ENCODE measurements at regions not wholly inside any gene's neighbourhood (a gene's known extent, or its start where the extent isn't known, plus 50 kb on each side); places are given as distances from the start of the nearest gene placed in this dataset.

- Mint-ChIP-seq H3K4me3 (no peak overlapping the region), H3K27ac (no peak overlapping the region), H3K4me1 (ENCODE audit: low read depth) (peaks cover 27% of the 10 kb centered on the region), H3K9me3 (no peaks in the 10 kb centered on the region), H3K27me3 (ENCODE audit: low read depth) (peaks cover 2% of the 10 kb centered on the region), H3K36me3 (ENCODE audit: insufficient read depth in 2 of 2) (no peaks in the 10 kb centered on the region)
- ATAC-seq (replicated peaks in 1 of 2) (no peak), DNase-seq (no peak)
These were observed 112.8 kb downstream of the DACT1 start for GRCh38 chr14:58750321-58751269.

DNA sequence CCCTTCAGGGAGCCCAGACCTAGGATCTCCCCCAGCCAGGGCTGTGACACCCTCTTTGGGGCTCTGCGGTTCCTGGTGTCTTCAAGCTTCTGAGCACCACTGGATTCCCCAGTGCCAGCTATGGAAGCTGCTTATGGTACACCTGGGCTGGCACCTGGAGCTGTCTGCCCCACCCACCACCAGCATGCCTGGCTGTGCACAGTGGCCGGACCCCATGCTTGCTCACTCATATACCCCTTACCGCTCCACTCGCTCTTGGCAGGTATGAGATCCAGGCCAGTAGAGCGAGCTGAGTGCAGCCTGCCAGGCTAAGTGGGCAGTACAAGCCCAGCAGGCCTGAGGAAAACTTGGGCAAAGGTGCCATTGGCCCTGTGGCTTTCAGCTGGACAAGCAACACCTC is 114.0 kb downstream of the DACT1 start:
- no peaks in the 10 kb centered on the region for H3K9me3 Mint-ChIP-seq
- no peaks in the 10 kb centered on the region for H3K27me3 Mint-ChIP-seq (ENCODE audit: low read depth)
- H3K36me3 Mint-ChIP-seq (ENCODE audit: insufficient read depth in 2 of 2), result no peaks in the 10 kb centered on the region
- no peak for ATAC-seq (replicated peaks in 1 of 2)
- no peak overlapping the region for H3K4me3 Mint-ChIP-seq
- no peak for DNase-seq
- H3K27ac Mint-ChIP-seq, result no peak overlapping the region
- peaks cover 25% of the 10 kb centered on the region for H3K4me1 Mint-ChIP-seq (ENCODE audit: low read depth)

DNA sequence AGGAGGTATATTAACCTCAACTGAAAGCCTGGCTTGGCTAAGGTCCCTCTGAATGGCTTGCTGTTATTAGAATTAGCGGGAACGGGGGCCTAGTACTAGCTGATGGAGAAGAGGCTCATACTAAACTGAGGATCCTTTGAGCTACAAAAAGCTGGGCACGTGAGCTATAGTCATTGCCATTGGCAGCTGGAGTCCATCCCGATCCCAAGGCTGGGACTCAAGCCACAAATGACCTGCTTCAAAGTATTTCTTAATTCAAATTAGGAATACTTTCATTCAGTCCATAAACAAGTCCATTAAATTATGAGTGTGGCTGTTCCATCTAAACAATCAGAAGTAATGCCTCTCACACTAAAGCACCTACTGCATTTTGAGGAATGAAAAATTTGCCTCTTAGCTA is 114.5 kb downstream of the DACT1 start:
- Mint-ChIP-seq H3K36me3 (ENCODE audit: insufficient read depth in 2 of 2) (no peaks in the 10 kb centered on the region), H3K9me3 (no peaks in the 10 kb centered on the region), H3K4me3 (no peak overlapping the region), H3K4me1 (ENCODE audit: low read depth) (peaks cover 22% of the 10 kb centered on the region), H3K27me3 (ENCODE audit: low read depth) (no peaks in the 10 kb centered on the region), H3K27ac (no peak overlapping the region)
- DNase-seq, result no peak
- ATAC-seq (replicated peaks in 1 of 2), result no peak

DNA sequence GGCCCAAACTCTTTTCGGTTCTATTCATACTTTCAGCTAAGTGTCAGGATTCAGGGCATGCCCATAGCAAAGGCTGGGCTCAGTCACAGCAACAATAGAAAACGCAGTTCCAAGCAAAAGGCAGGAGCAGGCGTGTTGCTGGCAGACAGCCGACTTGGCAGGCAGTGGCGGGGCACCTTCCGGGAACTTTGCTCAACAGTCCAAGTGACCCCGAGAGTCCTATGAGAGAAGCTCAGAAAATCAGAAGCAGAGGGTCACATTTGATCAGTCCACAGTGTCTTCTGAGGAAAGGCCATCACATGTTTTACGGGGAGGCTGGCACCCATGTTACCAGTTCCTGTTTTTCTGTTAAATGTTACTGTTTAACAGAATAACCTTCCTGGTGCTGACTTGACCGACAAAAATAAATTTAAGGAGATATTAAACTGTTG is 115.0 kb downstream of the DACT1 start:
- H3K27ac Mint-ChIP-seq, result no peak overlapping the region
- no peaks in the 10 kb centered on the region for H3K9me3 Mint-ChIP-seq
- H3K4me1 Mint-ChIP-seq (ENCODE audit: low read depth), result peaks cover 22% of the 10 kb centered on the region
- no peaks in the 10 kb centered on the region for H3K36me3 Mint-ChIP-seq (ENCODE audit: insufficient read depth in 2 of 2)
- H3K27me3 Mint-ChIP-seq (ENCODE audit: low read depth), result no peaks in the 10 kb centered on the region
- no peak for DNase-seq
- H3K4me3 Mint-ChIP-seq, result no peak overlapping the region
- no peak for ATAC-seq (replicated peaks in 1 of 2)

GRCh38 chr14:58755031-58755925 is 117.5 kb downstream of the DACT1 start:
- H3K27me3 Mint-ChIP-seq (ENCODE audit: low read depth), result peaks cover 6% of the 10 kb centered on the region
- ATAC-seq (replicated peaks in 1 of 2), result no peak
- H3K27ac Mint-ChIP-seq, result no peak overlapping the region
- no peaks in the 10 kb centered on the region for H3K9me3 Mint-ChIP-seq
- DNase-seq, result no peak
- H3K36me3 Mint-ChIP-seq (ENCODE audit: insufficient read depth in 2 of 2), result no peaks in the 10 kb centered on the region
- H3K4me1 Mint-ChIP-seq (ENCODE audit: low read depth), result peaks cover under 1% of the 10 kb centered on the region
- no peak overlapping the region for H3K4me3 Mint-ChIP-seq

- H3K4me1 Mint-ChIP-seq (ENCODE audit: low read depth), result no peaks in the 10 kb centered on the region
- no peak for ATAC-seq (replicated peaks in 1 of 2)
- H3K36me3 Mint-ChIP-seq (ENCODE audit: insufficient read depth in 2 of 2), result no peaks in the 10 kb centered on the region
- H3K9me3 Mint-ChIP-seq, result peaks cover 0 to 1% of the 10 kb centered on the region in 2 donors
- H3K4me3 Mint-ChIP-seq, result no peak overlapping the region
- H3K27me3 Mint-ChIP-seq (ENCODE audit: low read depth), result peaks cover 6% of the 10 kb centered on the region
- H3K27ac Mint-ChIP-seq, result no peak overlapping the region
- no peak for DNase-seq
These were observed 122.4 kb downstream of the DACT1 start for GRCh38 chr14:58760121-58760520.

GRCh38 chr14:58762629-58763028 is 124.9 kb downstream of the DACT1 start:
- Mint-ChIP-seq H3K27ac (no peak overlapping the region), H3K9me3 (peaks cover 0 to 1% of the 10 kb centered on the region in 2 donors), H3K4me3 (no peak overlapping the region), H3K4me1 (ENCODE audit: low read depth) (no peaks in the 10 kb centered on the region), H3K36me3 (ENCODE audit: insufficient read depth in 2 of 2) (no peaks in the 10 kb centered on the region), H3K27me3 (ENCODE audit: low read depth) (peaks cover 6% of the 10 kb centered on the region)
- no peak for DNase-seq
- no peak for ATAC-seq (replicated peaks in 1 of 2)

GRCh38 chr14:58763210-58763609 is 125.4 kb downstream of the DACT1 start:
- Mint-ChIP-seq H3K36me3 (ENCODE audit: insufficient read depth in 2 of 2) (no peaks in the 10 kb centered on the region), H3K27me3 (ENCODE audit: low read depth) (peaks cover 6% of the 10 kb centered on the region), H3K27ac (no peak overlapping the region), H3K4me1 (ENCODE audit: low read depth) (no peaks in the 10 kb centered on the region), H3K4me3 (no peak overlapping the region), H3K9me3 (peaks cover 0 to 1% of the 10 kb centered on the region in 2 donors)
- ATAC-seq (replicated peaks in 1 of 2) (no peak), DNase-seq (no peak)

GRCh38 chr14:58765418-58765831 is 127.7 kb downstream of the DACT1 start:
- Mint-ChIP-seq H3K4me1 (ENCODE audit: low read depth) (no peaks in the 10 kb centered on the region), H3K27ac (no peak overlapping the region), H3K27me3 (ENCODE audit: low read depth) (no peaks in the 10 kb centered on the region), H3K9me3 (peaks cover 0 to 1% of the 10 kb centered on the region in 2 donors), H3K36me3 (ENCODE audit: insufficient read depth in 2 of 2) (no peaks in the 10 kb centered on the region), H3K4me3 (no peak overlapping the region)
- no peak for DNase-seq
- no peak for ATAC-seq (replicated peaks in 1 of 2)

- Mint-ChIP-seq H3K27me3 (ENCODE audit: low read depth) (no peaks in the 10 kb centered on the region), H3K27ac (no peak overlapping the region), H3K4me1 (ENCODE audit: low read depth) (no peaks in the 10 kb centered on the region), H3K4me3 (no peak overlapping the region), H3K9me3 (peaks cover 0 to 1% of the 10 kb centered on the region in 2 donors), H3K36me3 (ENCODE audit: insufficient read depth in 2 of 2) (no peaks in the 10 kb centered on the region)
- no peak for ATAC-seq (replicated peaks in 1 of 2)
- no peak for DNase-seq
These were observed 128.1 kb downstream of the DACT1 start for GRCh38 chr14:58765843-58766242.

DNA sequence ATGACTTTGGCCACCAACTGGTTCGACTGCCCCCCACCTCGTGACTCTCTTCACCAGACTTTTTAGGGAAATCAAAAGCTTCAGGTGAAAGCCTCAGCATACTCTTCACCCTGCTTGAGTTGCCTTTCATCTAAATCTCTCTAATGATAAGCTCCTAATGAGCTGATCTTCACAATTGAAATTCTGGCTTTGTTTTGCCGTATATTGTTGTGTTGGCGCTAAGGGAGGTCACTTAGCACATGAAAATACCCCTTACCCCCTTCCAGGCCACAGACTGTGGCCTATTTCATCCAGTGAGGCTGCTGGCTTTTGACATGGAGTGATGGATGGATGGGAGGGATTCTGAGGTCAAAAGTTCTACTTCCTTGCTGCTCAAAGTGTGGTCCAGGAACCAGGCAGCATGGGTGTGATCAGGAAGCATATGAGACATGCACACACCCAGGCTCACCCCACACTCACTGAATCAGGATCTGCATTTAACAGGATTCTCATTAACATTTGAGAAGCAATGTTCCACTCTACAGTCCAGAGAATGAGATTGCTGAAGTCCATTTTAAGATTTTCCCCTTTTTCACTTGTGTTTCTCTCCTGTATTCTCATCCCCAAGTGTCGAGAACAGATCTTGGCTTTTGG is 131.4 kb downstream of the DACT1 start:
- no peaks in the 10 kb centered on the region for H3K4me1 Mint-ChIP-seq (ENCODE audit: low read depth)
- no peak overlapping the region for H3K4me3 Mint-ChIP-seq
- no peak overlapping the region for H3K27ac Mint-ChIP-seq
- DNase-seq (no peak), ATAC-seq (replicated peaks in 1 of 2) (no peak)
- no peaks in the 10 kb centered on the region for H3K27me3 Mint-ChIP-seq (ENCODE audit: low read depth)
- no peaks in the 10 kb centered on the region for H3K36me3 Mint-ChIP-seq (ENCODE audit: insufficient read depth in 2 of 2)
- H3K9me3 Mint-ChIP-seq, result no peaks in the 10 kb centered on the region

GRCh38 chr14:58769771-58770170 is 132.0 kb downstream of the DACT1 start:
- Mint-ChIP-seq H3K36me3 (ENCODE audit: insufficient read depth in 2 of 2) (no peaks in the 10 kb centered on the region), H3K27ac (no peak overlapping the region), H3K9me3 (no peaks in the 10 kb centered on the region), H3K27me3 (ENCODE audit: low read depth) (no peaks in the 10 kb centered on the region), H3K4me1 (ENCODE audit: low read depth) (no peaks in the 10 kb centered on the region), H3K4me3 (no peak overlapping the region)
- DNase-seq (no peak), ATAC-seq (replicated peaks in 1 of 2) (no peak)

DNA sequence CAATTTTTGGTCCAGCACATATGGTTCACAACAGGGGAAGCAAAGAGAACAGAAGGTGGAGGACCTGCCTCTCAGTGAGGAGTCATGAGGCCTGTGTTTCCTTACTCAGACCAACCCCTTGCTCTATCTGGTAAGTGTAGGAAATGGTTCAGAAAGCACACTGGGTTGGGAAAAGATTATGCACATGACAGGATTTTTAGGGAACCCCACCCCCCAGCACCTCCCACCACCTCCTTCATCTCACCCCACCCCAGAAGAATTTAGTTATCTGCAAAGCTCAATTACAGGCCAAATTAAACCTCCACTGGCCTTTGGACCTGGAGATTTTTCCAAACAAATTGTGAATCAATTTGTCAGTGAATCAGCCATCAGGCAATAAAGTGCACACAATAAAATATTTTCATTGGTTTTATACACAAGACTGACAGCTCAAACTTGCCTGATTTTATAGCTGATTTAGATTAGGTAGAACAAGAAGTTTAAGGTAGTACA is 132.8 kb downstream of the DACT1 start:
- Mint-ChIP-seq H3K27ac (no peak overlapping the region), H3K9me3 (no peaks in the 10 kb centered on the region), H3K27me3 (ENCODE audit: low read depth) (no peaks in the 10 kb centered on the region), H3K4me3 (no peak overlapping the region), H3K36me3 (ENCODE audit: insufficient read depth in 2 of 2) (no peaks in the 10 kb centered on the region), H3K4me1 (ENCODE audit: low read depth) (no peaks in the 10 kb centered on the region)
- no peak for DNase-seq
- ATAC-seq (replicated peaks in 1 of 2), result no peak

Measured in activated T-cell treated with anti-CD3 and anti-CD28 coated beads, Interleukin-2, amount 50 U/mL, for 72 hours (primary cell).